H1 (cell line): ENCODE measurements at regions not wholly inside any gene's neighbourhood (a gene's known extent, or its start where the extent isn't known, plus 50 kb on each side); places are given as distances from the start of the nearest gene placed in this dataset.

Source experiments
- CTCF ChIA-PET: fragments of 300-600 bp; sonication (Branson Sonifier 250); formaldehyde crosslinking; loops from one replicate; lab custom pipeline; 2021; ENCODE audit not compliant: partially characterized antibody; lab: Charles Lee
- POLR2A ChIA-PET: fragments of 300-600 bp; sonication (Branson Sonifier 250); formaldehyde crosslinking; loops from one replicate; lab custom pipeline; 2021; ENCODE audit warnings: inconsistent platforms; ENCODE audit not compliant: partially characterized antibody; lab: Charles Lee
- DNase-seq, 2 experiments: peaks; one replicate each; pipeline versions ENCODE4 v3.0.0 to v3.0.0-alpha.2; 2010 to 2022; ENCODE audit warnings: low spot score in 2 of 2, low read depth in 1 of 2, mixed read lengths in 1 of 2
- FAIRE-seq: peaks from 2 replicates; lab custom pipeline; 2011; peaks lifted over from hg19 to GRCh38; lab: Jason Lieb, UNC
- H2AFZ ChIP-seq: 2 replicates; pipeline ENCODE4 v1.8.1; 2012; ENCODE audit warnings: low read length, inconsistent platforms
- H2AK5ac ChIP-seq: 2 replicates; pipeline ENCODE4 v1.6.1; 2013; ENCODE audit warnings: low read depth, low read length
- H2BK120ac ChIP-seq: replicated peaks from 2 replicates; pipeline ENCODE3; 2013; ENCODE audit warnings: low read depth, low read length, inconsistent platforms
- H2BK12ac ChIP-seq: 2 replicates; pipeline ENCODE4 v1.6.1; 2013; ENCODE audit warnings: low read depth, low read length
- H2BK15ac ChIP-seq: 2 replicates; pipeline ENCODE4 v1.6.1; 2013; ENCODE audit warnings: low read length
- H2BK20ac ChIP-seq: 2 replicates; pipeline ENCODE4 v1.6.1; 2013; ENCODE audit warnings: low read length
- H2BK5ac ChIP-seq: 2 replicates; pipeline ENCODE4 v1.6.1; 2013; ENCODE audit warnings: low read depth, low read length
- H3K14ac ChIP-seq: 2 replicates; pipeline ENCODE4 v1.6.1; 2013; ENCODE audit warnings: inconsistent platforms; ENCODE audit not compliant: insufficient read length
- H3K18ac ChIP-seq: 2 replicates; pipeline ENCODE4 v1.6.1; 2013; ENCODE audit warnings: low read length; ENCODE audit errors: extremely low read depth
- H3K23ac ChIP-seq: 2 replicates; pipeline ENCODE4 v1.6.1; 2013; ENCODE audit warnings: inconsistent platforms; ENCODE audit not compliant: insufficient read length
- H3K23me2 ChIP-seq: 2 replicates; pipeline ENCODE4 v1.6.1; 2013; ENCODE audit warnings: low read depth, low read length
- H3K27ac ChIP-seq: 2 replicates; pipeline ENCODE4 v1.6.1; 2011; ENCODE audit warnings: low read depth, low read length, inconsistent platforms
- H3K27me3 ChIP-seq, 4 experiments: replicated peaks in 1 of 4; 1 replicate in 1 of 4; 2 replicates in 3 of 4; pipeline versions ENCODE4 v1.6.1 to v1.8.1; 2011 to 2013; ENCODE audit warnings: low read length in 3 of 4, mild to moderate bottlenecking in 3 of 4, inconsistent platforms in 2 of 4, mixed read lengths in 2 of 4, moderate library complexity in 1 of 4; ENCODE audit not compliant: control insufficient read depth in 3 of 4, insufficient read depth in 3 of 4; ENCODE audit errors: extremely low read depth in 1 of 4
- H3K36me3 ChIP-seq, 4 experiments: 2 replicates each; pipeline versions ENCODE4 v1.6.1 to v1.8.1; 2011 to 2013; ENCODE audit warnings: mild to moderate bottlenecking in 4 of 4, low read length in 3 of 4, moderate library complexity in 2 of 4, control low read depth in 1 of 4, inconsistent platforms in 1 of 4; ENCODE audit not compliant: insufficient read depth in 4 of 4, control insufficient read depth in 2 of 4
- H3K4ac ChIP-seq: replicated peaks from 2 replicates; pipeline ENCODE3; 2013; ENCODE audit warnings: low read length, low read depth, mixed read lengths, inconsistent platforms; ENCODE audit not compliant: insufficient read length
- H3K4me1 ChIP-seq, 4 experiments: replicated peaks in 1 of 4; 1 replicate in 1 of 4; 2 replicates in 3 of 4; pipeline versions ENCODE4 v1.6.1 to v1.8.1; 2011 to 2013; ENCODE audit warnings: low read length in 3 of 4, inconsistent platforms in 2 of 4, mixed read lengths in 1 of 4; ENCODE audit not compliant: insufficient read depth in 4 of 4, control insufficient read depth in 3 of 4
- H3K4me2 ChIP-seq, 2 experiments: 2 replicates each; pipeline versions ENCODE4 v1.6.1 to v1.8.1; 2011 to 2013; ENCODE audit warnings: low read depth in 2 of 2, low read length in 2 of 2, control low read depth in 1 of 2, inconsistent platforms in 1 of 2, mild to moderate bottlenecking in 1 of 2; ENCODE audit not compliant: insufficient read depth in 1 of 2
- H3K4me3 ChIP-seq, 4 experiments: fragments of 200-600, 300-600 bp in 1 of 4; sonication (generic), shearing (Covaris generic), sonication (Bioruptor Twin) in 1 of 4; 2 replicates each; pipeline versions ENCODE4 v1.5.1 to v1.8.1; 2011 to 2016; ENCODE audit warnings: low read length in 4 of 4, low read depth in 3 of 4, control low read depth in 2 of 4, inconsistent platforms in 2 of 4, mild to moderate bottlenecking in 2 of 4, mixed read lengths in 1 of 4, moderate library complexity in 1 of 4; ENCODE audit not compliant: insufficient read depth in 2 of 4; ENCODE audit errors: extremely low read depth in 1 of 4
- H3K56ac ChIP-seq: replicated peaks from 2 replicates; pipeline ENCODE3; 2013; ENCODE audit warnings: low read depth, mild to moderate bottlenecking, mixed read lengths, low read length, inconsistent platforms; ENCODE audit not compliant: insufficient read length
- H3K79me1 ChIP-seq: 2 replicates; pipeline ENCODE4 v1.6.1; 2013; ENCODE audit warnings: low read depth, low read length, control low read depth
- H3K79me2 ChIP-seq, 2 experiments: 2 replicates each; pipeline versions ENCODE4 v1.6.1 to v1.8.1; 2012 to 2013; ENCODE audit warnings: low read length in 2 of 2, mild to moderate bottlenecking in 2 of 2, inconsistent platforms in 1 of 2; ENCODE audit not compliant: insufficient read depth in 2 of 2, control insufficient read depth in 1 of 2
- H3K9ac ChIP-seq, 4 experiments: replicated peaks in 1 of 4; 1 replicate in 1 of 4; 2 replicates in 3 of 4; pipeline versions ENCODE4 v1.6.1 to v1.8.1; 2011 to 2013; ENCODE audit warnings: low read depth in 3 of 4, low read length in 3 of 4, control low read depth in 2 of 4, mild to moderate bottlenecking in 2 of 4, moderate library complexity in 2 of 4, inconsistent platforms in 1 of 4; ENCODE audit errors: extremely low read depth in 1 of 4
- H3K9me3 ChIP-seq, 2 experiments: 2 replicates each; pipeline versions ENCODE4 v1.6.1 to v1.8.1; 2012 to 2013; ENCODE audit warnings: mild to moderate bottlenecking in 2 of 2, moderate library complexity in 2 of 2, control low read depth in 1 of 2, inconsistent platforms in 1 of 2, low read depth in 1 of 2, low read length in 1 of 2, mixed read lengths in 1 of 2; ENCODE audit not compliant: insufficient read depth in 2 of 2
- H4K20me1 ChIP-seq, 2 experiments: replicated peaks in 1 of 2; 2 replicates each; pipeline versions ENCODE3 to v1.8.1; 2011 to 2013; ENCODE audit warnings: inconsistent platforms in 2 of 2, low read length in 2 of 2, mild to moderate bottlenecking in 1 of 2; ENCODE audit not compliant: insufficient read depth in 2 of 2, control insufficient read depth in 1 of 2
- H4K5ac ChIP-seq: 2 replicates; pipeline ENCODE4 v1.6.1; 2013; ENCODE audit warnings: low read length, low read depth, mixed read lengths, inconsistent platforms; ENCODE audit not compliant: insufficient read length
- H4K8ac ChIP-seq: 2 replicates; pipeline ENCODE4 v1.8.0; 2013; ENCODE audit warnings: mild to moderate bottlenecking, moderate library complexity, low read length, inconsistent platforms; ENCODE audit not compliant: insufficient read depth; ENCODE audit errors: extremely low read depth
- H4K91ac ChIP-seq: replicated peaks from 2 replicates; pipeline ENCODE3; 2013; ENCODE audit warnings: low read length, mixed read lengths, inconsistent platforms; ENCODE audit not compliant: insufficient read length
- WGBS, 2 experiments: shearing (Covaris generic) in 1 of 2; methylation state at CpG; one replicate each; pipeline versions ENCODE4 v1.1.6 to v1.1.7; 2013 to 2015; ENCODE audit warnings: low lambda C conversion rate in 2 of 2, mixed read lengths in 2 of 2, inconsistent platforms in 1 of 2, low coverage in 1 of 2, missing lambda C conversion rate in 1 of 2; ENCODE audit not compliant: insufficient replicate concordance in 2 of 2, insufficient coverage in 1 of 2, insufficient read length in 1 of 2; ENCODE audit errors: extremely low coverage in 1 of 2, missing lambda C conversion rate in 1 of 2; 5-methylcytosine and 5-hydroxymethylcytosine counted together
- TF ChIP-seq, protein P1 (sequence below): fragments of 300-600 bp; sonication (generic); IDR thresholded peaks from 2 replicates; pipeline ENCODE4 v1.7.1; 2012; ENCODE audit warnings: low read length, moderate library complexity, mild to moderate bottlenecking, inconsistent platforms; ENCODE audit not compliant: insufficient replicate concordance

DNA sequence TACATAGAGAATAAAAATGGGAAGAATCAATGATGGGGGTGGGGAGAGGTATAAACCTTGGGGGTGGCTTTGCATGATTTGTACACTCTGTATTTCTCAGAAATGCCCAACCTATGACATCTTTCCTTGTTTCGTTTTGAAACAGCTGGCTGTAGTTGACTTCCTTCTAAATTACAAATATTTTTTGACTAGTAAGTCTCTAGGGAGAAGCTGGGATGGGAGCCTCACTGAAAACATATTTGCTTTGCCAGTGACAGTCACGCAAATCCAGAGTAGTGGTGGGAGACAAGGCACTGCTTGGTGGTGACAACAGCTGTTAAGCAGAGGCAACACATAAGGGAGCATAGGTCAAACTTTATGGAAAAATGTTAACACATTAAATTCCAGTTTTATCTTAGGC, 440.5 kb downstream of the SEMA3D start:
- H3K9me3 ChIP-seq: no peaks in the 10 kb centered on the region
- no peaks in the 10 kb centered on the region for H3K79me2 ChIP-seq
- no peaks in the 10 kb centered on the region for H3K27me3 ChIP-seq
- H2BK5ac ChIP-seq: no peak overlapping the region
- no peak overlapping the region for H2BK120ac ChIP-seq
- H3K4ac ChIP-seq: no peak overlapping the region
- H3K4me2 ChIP-seq: no peak overlapping the region
- no peak overlapping the region for H3K18ac ChIP-seq
- no peak overlapping the region; the same call in 1 of the 2 replicates for H2AK5ac ChIP-seq
- DNase-seq (no peak), FAIRE-seq (no peak)
- no peak overlapping the region for H3K56ac ChIP-seq
- H2AFZ ChIP-seq: no peak overlapping the region
- no peak overlapping the region for H3K23ac ChIP-seq
- H3K27ac ChIP-seq: no peak overlapping the region
- 91% methylated on average over 2 of the region's 2 CpGs; no CpG with 5 or more reads in 1 of the 2 experiments for WGBS, 2 experiments
- H3K4me3 ChIP-seq: no peak overlapping the region
- H4K20me1 ChIP-seq: no peaks in the 10 kb centered on the region
- H3K79me1 ChIP-seq: no peaks in the 10 kb centered on the region
- H2BK15ac ChIP-seq: no peak overlapping the region
- H2BK20ac ChIP-seq: no peak overlapping the region
- H4K8ac ChIP-seq: no peak overlapping the region
- no peaks in the 10 kb centered on the region for H3K4me1 ChIP-seq
- no peak overlapping the region for H4K5ac ChIP-seq
- H3K36me3 ChIP-seq: no peaks in the 10 kb centered on the region
- no peak overlapping the region for H3K9ac ChIP-seq
- H3K14ac ChIP-seq: no peak overlapping the region
- ChIA-PET CTCF (no interaction called here), POLR2A (no interaction called here)
- H3K23me2 ChIP-seq: no peaks in the 10 kb centered on the region
- no peak overlapping the region for H2BK12ac ChIP-seq
- no peak overlapping the region for H4K91ac ChIP-seq
- TF ChIP-seq, protein P1, sequence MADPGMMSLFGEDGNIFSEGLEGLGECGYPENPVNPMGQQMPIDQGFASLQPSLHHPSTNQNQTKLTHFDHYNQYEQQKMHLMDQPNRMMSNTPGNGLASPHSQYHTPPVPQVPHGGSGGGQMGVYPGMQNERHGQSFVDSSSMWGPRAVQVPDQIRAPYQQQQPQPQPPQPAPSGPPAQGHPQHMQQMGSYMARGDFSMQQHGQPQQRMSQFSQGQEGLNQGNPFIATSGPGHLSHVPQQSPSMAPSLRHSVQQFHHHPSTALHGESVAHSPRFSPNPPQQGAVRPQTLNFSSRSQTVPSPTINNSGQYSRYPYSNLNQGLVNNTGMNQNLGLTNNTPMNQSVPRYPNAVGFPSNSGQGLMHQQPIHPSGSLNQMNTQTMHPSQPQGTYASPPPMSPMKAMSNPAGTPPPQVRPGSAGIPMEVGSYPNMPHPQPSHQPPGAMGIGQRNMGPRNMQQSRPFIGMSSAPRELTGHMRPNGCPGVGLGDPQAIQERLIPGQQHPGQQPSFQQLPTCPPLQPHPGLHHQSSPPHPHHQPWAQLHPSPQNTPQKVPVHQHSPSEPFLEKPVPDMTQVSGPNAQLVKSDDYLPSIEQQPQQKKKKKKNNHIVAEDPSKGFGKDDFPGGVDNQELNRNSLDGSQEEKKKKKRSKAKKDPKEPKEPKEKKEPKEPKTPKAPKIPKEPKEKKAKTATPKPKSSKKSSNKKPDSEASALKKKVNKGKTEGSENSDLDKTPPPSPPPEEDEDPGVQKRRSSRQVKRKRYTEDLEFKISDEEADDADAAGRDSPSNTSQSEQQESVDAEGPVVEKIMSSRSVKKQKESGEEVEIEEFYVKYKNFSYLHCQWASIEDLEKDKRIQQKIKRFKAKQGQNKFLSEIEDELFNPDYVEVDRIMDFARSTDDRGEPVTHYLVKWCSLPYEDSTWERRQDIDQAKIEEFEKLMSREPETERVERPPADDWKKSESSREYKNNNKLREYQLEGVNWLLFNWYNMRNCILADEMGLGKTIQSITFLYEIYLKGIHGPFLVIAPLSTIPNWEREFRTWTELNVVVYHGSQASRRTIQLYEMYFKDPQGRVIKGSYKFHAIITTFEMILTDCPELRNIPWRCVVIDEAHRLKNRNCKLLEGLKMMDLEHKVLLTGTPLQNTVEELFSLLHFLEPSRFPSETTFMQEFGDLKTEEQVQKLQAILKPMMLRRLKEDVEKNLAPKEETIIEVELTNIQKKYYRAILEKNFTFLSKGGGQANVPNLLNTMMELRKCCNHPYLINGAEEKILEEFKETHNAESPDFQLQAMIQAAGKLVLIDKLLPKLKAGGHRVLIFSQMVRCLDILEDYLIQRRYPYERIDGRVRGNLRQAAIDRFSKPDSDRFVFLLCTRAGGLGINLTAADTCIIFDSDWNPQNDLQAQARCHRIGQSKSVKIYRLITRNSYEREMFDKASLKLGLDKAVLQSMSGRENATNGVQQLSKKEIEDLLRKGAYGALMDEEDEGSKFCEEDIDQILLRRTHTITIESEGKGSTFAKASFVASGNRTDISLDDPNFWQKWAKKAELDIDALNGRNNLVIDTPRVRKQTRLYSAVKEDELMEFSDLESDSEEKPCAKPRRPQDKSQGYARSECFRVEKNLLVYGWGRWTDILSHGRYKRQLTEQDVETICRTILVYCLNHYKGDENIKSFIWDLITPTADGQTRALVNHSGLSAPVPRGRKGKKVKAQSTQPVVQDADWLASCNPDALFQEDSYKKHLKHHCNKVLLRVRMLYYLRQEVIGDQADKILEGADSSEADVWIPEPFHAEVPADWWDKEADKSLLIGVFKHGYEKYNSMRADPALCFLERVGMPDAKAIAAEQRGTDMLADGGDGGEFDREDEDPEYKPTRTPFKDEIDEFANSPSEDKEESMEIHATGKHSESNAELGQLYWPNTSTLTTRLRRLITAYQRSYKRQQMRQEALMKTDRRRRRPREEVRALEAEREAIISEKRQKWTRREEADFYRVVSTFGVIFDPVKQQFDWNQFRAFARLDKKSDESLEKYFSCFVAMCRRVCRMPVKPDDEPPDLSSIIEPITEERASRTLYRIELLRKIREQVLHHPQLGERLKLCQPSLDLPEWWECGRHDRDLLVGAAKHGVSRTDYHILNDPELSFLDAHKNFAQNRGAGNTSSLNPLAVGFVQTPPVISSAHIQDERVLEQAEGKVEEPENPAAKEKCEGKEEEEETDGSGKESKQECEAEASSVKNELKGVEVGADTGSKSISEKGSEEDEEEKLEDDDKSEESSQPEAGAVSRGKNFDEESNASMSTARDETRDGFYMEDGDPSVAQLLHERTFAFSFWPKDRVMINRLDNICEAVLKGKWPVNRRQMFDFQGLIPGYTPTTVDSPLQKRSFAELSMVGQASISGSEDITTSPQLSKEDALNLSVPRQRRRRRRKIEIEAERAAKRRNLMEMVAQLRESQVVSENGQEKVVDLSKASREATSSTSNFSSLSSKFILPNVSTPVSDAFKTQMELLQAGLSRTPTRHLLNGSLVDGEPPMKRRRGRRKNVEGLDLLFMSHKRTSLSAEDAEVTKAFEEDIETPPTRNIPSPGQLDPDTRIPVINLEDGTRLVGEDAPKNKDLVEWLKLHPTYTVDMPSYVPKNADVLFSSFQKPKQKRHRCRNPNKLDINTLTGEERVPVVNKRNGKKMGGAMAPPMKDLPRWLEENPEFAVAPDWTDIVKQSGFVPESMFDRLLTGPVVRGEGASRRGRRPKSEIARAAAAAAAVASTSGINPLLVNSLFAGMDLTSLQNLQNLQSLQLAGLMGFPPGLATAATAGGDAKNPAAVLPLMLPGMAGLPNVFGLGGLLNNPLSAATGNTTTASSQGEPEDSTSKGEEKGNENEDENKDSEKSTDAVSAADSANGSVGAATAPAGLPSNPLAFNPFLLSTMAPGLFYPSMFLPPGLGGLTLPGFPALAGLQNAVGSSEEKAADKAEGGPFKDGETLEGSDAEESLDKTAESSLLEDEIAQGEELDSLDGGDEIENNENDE: no peak
